ENCODE measurements at regions not wholly inside any gene's neighbourhood (a gene's known extent, or its start where the extent isn't known, plus 50 kb on each side); places are given as distances from the start of the nearest gene placed in this dataset.

DNA sequence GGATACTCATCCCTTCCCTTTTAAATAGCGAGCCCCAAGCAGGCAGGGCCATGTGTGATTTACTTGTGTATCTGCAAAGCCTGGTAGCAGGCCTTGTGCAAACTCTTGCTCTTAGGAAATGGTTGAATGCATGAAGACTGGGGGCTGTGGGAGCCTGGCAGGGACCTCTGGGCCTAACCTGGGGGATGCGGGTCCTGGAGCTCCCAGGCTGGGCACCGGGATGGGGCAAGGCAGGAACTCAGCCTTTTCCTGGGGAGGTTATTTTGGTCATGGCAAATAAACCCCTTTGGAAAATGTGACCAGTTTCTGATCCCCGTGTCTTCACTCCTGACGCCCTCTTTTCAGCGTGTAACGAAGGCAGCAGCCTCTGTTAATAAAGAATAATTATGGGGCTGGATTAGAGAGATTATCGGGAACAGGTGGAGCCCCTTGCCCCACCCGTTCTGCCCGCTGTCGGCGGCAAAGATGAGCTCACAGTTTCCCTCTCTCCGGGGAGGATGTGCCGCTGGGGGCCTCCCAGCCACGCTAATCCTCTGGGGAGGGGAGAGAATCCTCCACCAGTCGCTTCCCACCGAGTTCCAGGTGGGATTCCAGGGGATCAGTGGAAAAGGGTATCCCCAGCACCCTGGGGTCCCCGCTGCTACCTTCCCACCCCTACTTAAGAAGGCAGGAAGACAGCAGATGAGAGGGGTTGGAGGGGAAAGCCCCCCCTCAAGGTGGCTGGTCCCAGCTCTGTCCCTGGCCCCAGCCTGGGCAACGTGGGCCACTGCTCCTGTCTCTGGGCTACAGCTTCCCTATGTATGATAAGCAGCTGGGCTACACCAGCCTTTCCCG is 69.7 kb upstream of the WNT4 start:
- Mint-ChIP-seq H3K9me3 (no peaks in the 10 kb centered on the region), H3K4me1 (ENCODE audit: low read depth) (no peaks in the 10 kb centered on the region), H3K27me3 (peaks cover 60% of the 10 kb centered on the region), H3K27ac (no peak overlapping the region), H3K36me3 (ENCODE audit: low read depth) (no peaks in the 10 kb centered on the region), H3K4me3 (no peak overlapping the region)
- no peak for DNase-seq

- DNase-seq = no peak
- H3K9me3 Mint-ChIP-seq = no peaks in the 10 kb centered on the region
- H3K4me1 Mint-ChIP-seq (ENCODE audit: low read depth) = no peaks in the 10 kb centered on the region
- H3K36me3 Mint-ChIP-seq (ENCODE audit: low read depth) = no peaks in the 10 kb centered on the region
- peaks cover 29% of the 10 kb centered on the region for H3K27me3 Mint-ChIP-seq
- H3K4me3 Mint-ChIP-seq = no peak overlapping the region
- H3K27ac Mint-ChIP-seq = no peak overlapping the region
Measured at GRCh38 chr1:22216210-22216883, 73.5 kb upstream of the WNT4 start.

DNA sequence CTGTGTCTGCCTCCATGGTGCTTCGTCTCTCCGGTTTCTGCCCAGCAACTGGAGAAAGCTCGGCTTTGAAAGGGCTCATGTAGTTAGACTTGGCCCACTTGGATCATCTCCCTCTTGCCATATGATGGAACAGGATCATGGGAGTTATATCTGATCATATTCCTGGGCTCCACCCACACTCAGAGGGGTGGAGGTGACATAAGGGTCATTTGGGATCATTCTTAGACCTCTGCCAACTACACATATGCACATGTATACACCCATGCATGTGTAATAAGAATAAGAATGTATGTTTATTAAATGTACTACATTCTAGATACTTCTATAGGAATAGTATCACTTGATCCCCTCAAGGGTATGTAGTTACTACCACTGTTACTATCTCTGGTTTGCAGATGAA is 74.1 kb upstream of the WNT4 start:
- H3K27ac Mint-ChIP-seq = no peak overlapping the region
- H3K4me1 Mint-ChIP-seq (ENCODE audit: low read depth) = no peaks in the 10 kb centered on the region
- no peak for DNase-seq
- H3K36me3 Mint-ChIP-seq (ENCODE audit: low read depth) = no peaks in the 10 kb centered on the region
- H3K4me3 Mint-ChIP-seq = no peak overlapping the region
- no peaks in the 10 kb centered on the region for H3K9me3 Mint-ChIP-seq
- H3K27me3 Mint-ChIP-seq = peaks cover 23% of the 10 kb centered on the region

DNA sequence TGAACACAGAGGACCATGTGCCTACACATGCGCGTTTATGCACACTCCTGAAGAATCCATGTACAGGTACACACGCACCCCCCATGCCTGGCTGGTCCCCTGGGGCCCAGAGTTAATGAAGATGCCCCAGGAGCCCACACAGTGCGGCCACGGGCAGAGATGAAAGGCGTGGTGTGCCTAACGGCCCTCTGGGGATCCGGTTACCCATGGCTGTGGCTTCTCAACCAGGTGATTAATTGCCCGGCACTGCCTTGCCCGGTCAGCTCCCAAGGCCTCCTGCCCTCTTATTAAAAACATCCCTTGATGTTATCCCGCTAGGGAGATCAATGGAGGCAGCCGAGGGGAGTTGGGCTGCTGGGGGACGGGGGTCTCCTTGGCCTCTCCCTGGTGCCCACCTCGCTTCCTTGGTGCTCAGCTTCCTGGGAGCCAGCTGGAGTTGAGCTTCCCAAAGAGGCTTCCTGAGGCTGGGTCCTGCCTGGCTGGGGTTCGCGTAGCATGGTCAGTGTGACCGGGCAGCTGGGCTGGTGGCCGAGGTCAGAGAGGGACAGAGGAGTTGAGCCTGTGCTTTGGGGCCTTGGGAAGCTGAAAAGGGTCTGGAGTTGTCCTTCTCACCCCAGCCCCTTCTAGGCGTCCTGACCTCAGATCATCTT is 75.0 kb upstream of the WNT4 start:
- no peak overlapping the region for H3K27ac Mint-ChIP-seq
- no peaks in the 10 kb centered on the region for H3K9me3 Mint-ChIP-seq
- no peak for DNase-seq
- H3K36me3 Mint-ChIP-seq (ENCODE audit: low read depth) = no peaks in the 10 kb centered on the region
- no peak overlapping the region for H3K4me3 Mint-ChIP-seq
- H3K27me3 Mint-ChIP-seq = peaks cover 13% of the 10 kb centered on the region
- no peaks in the 10 kb centered on the region for H3K4me1 Mint-ChIP-seq (ENCODE audit: low read depth)

DNA sequence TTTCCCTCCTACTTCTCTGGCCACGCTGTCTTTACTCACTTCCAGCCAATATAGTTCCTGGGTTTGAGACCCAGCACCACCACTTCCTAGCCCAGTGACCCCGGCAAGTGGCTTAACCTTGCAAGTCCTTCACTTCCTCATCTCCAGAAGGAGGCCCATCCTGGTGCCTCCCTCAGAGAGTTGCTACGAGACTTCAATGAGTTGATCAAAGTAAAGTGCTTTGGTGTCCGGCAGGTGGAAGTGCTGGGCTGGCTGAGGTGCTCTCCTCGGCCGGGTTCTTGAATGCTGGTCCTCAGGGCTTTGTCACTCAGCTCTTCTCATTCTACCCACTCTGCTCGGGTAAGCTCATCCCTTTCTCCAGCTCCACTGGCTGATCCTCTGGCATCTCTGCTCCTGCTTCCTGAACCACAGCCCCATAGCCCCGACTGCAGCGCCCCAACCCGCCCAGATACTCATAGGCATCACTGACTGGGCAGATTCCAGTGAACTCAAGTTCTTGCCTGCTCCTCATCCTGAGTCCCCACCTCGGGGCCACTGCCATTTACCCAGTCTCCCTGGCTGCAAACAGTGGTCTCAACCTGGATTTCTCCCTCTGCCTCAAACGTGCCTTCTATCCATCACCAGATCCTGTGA is 75.8 kb upstream of the WNT4 start:
- Mint-ChIP-seq H3K4me1 (ENCODE audit: low read depth) (no peaks in the 10 kb centered on the region), H3K27ac (no peak overlapping the region), H3K36me3 (ENCODE audit: low read depth) (no peaks in the 10 kb centered on the region), H3K27me3 (peaks cover 10% of the 10 kb centered on the region), H3K4me3 (no peak overlapping the region), H3K9me3 (no peaks in the 10 kb centered on the region)
- no peak for DNase-seq

- Mint-ChIP-seq H3K4me3 (no peak overlapping the region), H3K9me3 (no peaks in the 10 kb centered on the region)
Measured at GRCh38 chr1:22221233-22221780, 78.4 kb upstream of the WNT4 start.

DNA sequence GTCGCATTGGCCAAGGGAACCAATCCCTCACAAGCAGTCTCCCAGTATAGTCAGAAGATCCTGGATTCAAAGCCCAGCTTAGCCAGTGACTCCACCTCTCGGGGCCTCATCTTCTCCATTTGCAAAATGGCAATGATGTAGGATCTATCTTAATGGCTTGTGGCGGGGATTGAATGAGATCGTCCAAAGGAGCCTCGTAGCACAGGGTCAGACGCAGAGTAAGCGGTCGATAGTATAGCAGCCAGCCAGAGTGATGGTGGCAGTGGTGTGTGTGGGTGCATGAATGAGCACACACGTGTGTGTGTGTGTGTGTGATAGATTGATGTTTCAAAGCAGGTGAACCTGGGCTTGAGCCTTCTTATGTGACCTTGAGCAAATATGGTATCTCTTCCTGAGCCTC is 79.8 kb upstream of the WNT4 start:
- Mint-ChIP-seq H3K36me3 (ENCODE audit: low read depth) (no peaks in the 10 kb centered on the region), H3K4me1 (ENCODE audit: low read depth) (no peaks in the 10 kb centered on the region), H3K27ac (no peak overlapping the region), H3K4me3 (no peak overlapping the region), H3K27me3 (peaks cover 8% of the 10 kb centered on the region), H3K9me3 (no peaks in the 10 kb centered on the region)
- DNase-seq = no peak

More at GRCh38 chr1:22221233-22221780, 78.4 kb upstream of the WNT4 start:
- no peak for DNase-seq
- Mint-ChIP-seq H3K27ac (no peak overlapping the region), H3K36me3 (ENCODE audit: low read depth) (no peaks in the 10 kb centered on the region), H3K27me3 (peaks cover 10% of the 10 kb centered on the region), H3K4me1 (ENCODE audit: low read depth) (no peaks in the 10 kb centered on the region)

- no peak overlapping the region for H3K4me3 Mint-ChIP-seq
- DNase-seq = no peak
- peaks cover 8% of the 10 kb centered on the region for H3K27me3 Mint-ChIP-seq
- no peaks in the 10 kb centered on the region for H3K9me3 Mint-ChIP-seq
- no peaks in the 10 kb centered on the region for H3K36me3 Mint-ChIP-seq (ENCODE audit: low read depth)
- H3K4me1 Mint-ChIP-seq (ENCODE audit: low read depth) = no peaks in the 10 kb centered on the region
- H3K27ac Mint-ChIP-seq = no peak overlapping the region
Measured at GRCh38 chr1:22223176-22223575, 80.3 kb upstream of the WNT4 start.

DNA sequence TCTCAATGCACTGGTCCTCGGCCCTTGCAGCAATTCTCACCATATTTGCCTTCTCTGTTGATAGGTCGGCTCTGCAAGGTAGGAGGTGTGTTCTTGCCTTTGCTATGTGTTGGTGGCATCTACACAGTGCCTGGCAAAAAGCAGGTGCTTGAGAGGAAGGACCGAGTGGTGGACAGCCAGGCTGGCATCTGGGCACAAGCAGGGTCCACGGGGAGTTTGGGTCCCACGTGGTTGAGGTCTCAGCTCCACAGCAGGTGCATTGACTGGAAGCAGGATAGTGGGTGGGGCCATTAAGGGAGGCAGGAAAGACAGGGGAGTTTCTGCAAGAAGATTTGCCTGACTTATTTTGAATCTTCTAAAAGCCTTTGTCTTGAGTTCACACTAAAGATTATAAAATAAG is 81.2 kb upstream of the WNT4 start:
- no peaks in the 10 kb centered on the region for H3K36me3 Mint-ChIP-seq (ENCODE audit: low read depth)
- H3K27me3 Mint-ChIP-seq = peaks cover 4% of the 10 kb centered on the region
- no peak overlapping the region for H3K27ac Mint-ChIP-seq
- no peak for DNase-seq
- no peaks in the 10 kb centered on the region for H3K9me3 Mint-ChIP-seq
- no peaks in the 10 kb centered on the region for H3K4me1 Mint-ChIP-seq (ENCODE audit: low read depth)
- H3K4me3 Mint-ChIP-seq = no peak overlapping the region

- Mint-ChIP-seq H3K36me3 (ENCODE audit: low read depth) (no peaks in the 10 kb centered on the region), H3K4me1 (ENCODE audit: low read depth) (no peaks in the 10 kb centered on the region), H3K27ac (no peak overlapping the region), H3K27me3 (peaks cover 4% of the 10 kb centered on the region), H3K9me3 (no peaks in the 10 kb centered on the region), H3K4me3 (no peak overlapping the region)
- no peak for DNase-seq
Measured at GRCh38 chr1:22224631-22225030, 81.7 kb upstream of the WNT4 start.

DNA sequence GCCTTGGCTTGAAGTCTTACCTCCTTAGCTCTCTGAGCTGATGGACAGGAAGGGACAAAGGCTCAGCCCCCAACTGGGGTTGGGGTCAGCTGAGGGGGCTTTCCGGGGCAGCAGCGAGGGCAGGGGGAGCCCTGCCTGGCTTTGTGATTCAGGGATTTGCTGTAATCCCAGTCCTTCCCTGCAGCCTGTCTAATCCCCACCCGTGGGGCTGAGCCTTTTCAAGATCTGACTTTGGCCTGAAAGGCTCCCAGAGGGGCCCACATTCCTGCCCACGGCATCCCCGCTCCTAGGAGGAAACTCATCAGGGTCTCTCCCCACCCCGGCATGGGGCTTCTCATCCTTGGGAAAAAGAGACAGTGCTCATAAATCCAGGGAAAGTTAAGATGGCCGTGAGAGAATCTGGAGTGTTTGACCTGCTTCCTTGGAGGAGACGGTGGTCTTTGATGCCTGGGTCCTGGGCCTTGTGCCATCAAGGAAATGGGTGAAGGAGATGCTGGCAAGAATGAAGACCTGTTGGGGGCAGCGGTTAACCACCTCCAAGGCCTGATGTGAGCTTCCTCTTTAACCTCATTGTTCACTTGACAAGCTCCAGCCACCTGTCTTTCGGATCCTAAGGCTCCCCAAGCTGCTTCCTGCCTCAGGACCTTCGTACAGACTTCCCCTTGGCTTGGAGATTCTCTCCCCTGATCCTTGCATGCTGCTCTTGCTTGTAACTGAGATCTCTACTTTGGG is 83.1 kb upstream of the WNT4 start:
- no peaks in the 10 kb centered on the region for H3K9me3 Mint-ChIP-seq
- no peak overlapping the region for H3K27ac Mint-ChIP-seq
- H3K36me3 Mint-ChIP-seq (ENCODE audit: low read depth) = no peaks in the 10 kb centered on the region
- H3K4me1 Mint-ChIP-seq (ENCODE audit: low read depth) = no peaks in the 10 kb centered on the region
- no peak overlapping the region for H3K4me3 Mint-ChIP-seq
- no peak for DNase-seq
- peaks cover 6% of the 10 kb centered on the region for H3K27me3 Mint-ChIP-seq

DNA sequence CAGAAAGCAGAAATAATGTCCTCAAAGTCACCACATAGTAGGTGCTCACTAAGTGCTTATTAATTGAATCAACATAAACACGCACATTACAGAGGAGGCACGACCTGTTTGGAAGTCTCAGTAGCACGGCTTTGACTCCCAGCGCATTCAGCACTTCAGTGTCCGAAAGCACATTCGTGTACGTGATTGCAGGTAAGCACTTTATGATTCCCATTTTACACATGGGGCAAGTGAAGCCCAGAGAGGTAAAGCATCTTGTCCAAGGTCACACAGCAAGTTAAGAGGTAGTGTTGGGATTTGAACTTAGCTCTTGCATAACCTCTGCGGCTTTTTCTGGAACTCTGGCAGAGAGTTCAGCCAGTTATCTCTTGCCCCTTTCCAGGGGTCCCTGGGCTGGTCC is 85.2 kb upstream of the WNT4 start:
- no peaks in the 10 kb centered on the region for H3K4me1 Mint-ChIP-seq (ENCODE audit: low read depth)
- H3K4me3 Mint-ChIP-seq = no peak overlapping the region
- no peak overlapping the region for H3K27ac Mint-ChIP-seq
- DNase-seq = no peak
- H3K27me3 Mint-ChIP-seq = peaks cover 17% of the 10 kb centered on the region
- H3K36me3 Mint-ChIP-seq (ENCODE audit: low read depth) = no peaks in the 10 kb centered on the region
- no peaks in the 10 kb centered on the region for H3K9me3 Mint-ChIP-seq

- DNase-seq = no peak
- H3K4me3 Mint-ChIP-seq = no peak overlapping the region
- H3K27ac Mint-ChIP-seq = no peak overlapping the region
- H3K36me3 Mint-ChIP-seq (ENCODE audit: low read depth) = no peaks in the 10 kb centered on the region
- H3K9me3 Mint-ChIP-seq = no peaks in the 10 kb centered on the region
- H3K4me1 Mint-ChIP-seq (ENCODE audit: low read depth) = no peaks in the 10 kb centered on the region
- H3K27me3 Mint-ChIP-seq = peaks cover 17% of the 10 kb centered on the region
Measured at GRCh38 chr1:22228505-22228911, 85.6 kb upstream of the WNT4 start.

DNA sequence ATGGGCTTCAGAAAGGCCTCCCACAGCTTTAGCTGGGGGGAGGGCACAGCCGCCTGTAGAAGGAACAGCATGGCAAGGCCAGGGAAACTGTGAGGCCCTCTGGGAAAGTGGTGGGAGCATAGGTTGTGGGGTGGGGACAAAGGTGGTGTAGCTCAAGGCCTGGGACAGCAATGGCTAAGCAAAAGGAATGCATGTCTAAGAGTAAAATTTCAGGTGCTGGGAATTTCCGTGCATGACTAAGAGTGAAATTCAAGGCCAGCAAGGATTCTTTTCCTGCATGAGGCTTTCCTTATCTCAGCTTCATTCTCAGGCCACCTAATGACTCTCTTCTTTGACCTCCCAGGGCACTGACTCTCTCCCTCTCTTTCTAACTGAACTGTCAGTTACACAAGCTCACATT is 86.5 kb upstream of the WNT4 start:
- H3K4me1 Mint-ChIP-seq (ENCODE audit: low read depth) = no peaks in the 10 kb centered on the region
- H3K4me3 Mint-ChIP-seq = no peak overlapping the region
- DNase-seq = no peak
- H3K9me3 Mint-ChIP-seq = no peaks in the 10 kb centered on the region
- H3K36me3 Mint-ChIP-seq (ENCODE audit: low read depth) = no peaks in the 10 kb centered on the region
- H3K27me3 Mint-ChIP-seq = peaks cover 17% of the 10 kb centered on the region
- no peak overlapping the region for H3K27ac Mint-ChIP-seq
